ENCODE measurements at regions not wholly inside any gene's neighbourhood (a gene's known extent, or its start where the extent isn't known, plus 50 kb on each side); places are given as distances from the start of the nearest gene placed in this dataset.

DNA sequence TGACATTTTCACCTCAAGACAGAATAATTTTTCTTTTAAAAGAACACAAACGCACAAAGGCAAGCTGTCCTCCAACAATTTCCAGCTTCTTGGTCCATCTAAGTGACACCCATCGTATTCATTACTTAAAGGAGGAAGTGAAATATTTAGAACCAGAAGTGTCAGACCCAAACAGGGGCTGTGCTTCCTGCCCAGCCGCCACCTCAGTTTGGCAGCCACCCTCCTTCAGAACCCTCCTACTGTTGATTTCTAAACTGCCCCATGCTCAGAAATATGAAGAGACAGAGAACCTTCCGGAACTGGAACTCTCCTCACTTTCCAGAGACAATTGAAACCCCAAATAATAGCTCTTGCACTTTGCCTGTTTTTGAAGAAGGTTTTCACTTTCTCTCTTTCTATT, 734.8 kb upstream of the SALL3 start:
- TF ChIP-seq, protein P1, sequence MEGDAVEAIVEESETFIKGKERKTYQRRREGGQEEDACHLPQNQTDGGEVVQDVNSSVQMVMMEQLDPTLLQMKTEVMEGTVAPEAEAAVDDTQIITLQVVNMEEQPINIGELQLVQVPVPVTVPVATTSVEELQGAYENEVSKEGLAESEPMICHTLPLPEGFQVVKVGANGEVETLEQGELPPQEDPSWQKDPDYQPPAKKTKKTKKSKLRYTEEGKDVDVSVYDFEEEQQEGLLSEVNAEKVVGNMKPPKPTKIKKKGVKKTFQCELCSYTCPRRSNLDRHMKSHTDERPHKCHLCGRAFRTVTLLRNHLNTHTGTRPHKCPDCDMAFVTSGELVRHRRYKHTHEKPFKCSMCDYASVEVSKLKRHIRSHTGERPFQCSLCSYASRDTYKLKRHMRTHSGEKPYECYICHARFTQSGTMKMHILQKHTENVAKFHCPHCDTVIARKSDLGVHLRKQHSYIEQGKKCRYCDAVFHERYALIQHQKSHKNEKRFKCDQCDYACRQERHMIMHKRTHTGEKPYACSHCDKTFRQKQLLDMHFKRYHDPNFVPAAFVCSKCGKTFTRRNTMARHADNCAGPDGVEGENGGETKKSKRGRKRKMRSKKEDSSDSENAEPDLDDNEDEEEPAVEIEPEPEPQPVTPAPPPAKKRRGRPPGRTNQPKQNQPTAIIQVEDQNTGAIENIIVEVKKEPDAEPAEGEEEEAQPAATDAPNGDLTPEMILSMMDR (IDR thresholded peaks at IDR 0.05): no peak

DNA sequence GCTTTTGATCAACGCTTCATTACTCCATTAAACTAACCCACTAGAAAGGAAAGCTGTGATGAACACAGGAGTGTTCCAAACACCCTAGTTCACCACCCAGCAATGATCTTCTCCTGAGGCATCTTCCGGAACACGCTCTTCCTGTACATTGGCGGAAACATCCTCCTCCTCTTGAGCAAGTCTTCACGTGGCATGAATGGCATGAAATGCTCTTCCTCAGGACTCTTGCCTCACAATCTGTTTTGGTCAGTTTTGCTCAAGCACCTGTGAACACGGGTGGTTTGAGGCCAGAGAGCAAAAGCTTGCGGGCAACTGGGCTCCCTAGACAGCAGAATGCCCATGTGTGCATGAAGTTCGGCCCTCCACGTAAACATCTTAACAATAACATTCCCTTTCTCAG, 734.2 kb upstream of the SALL3 start:
- TF ChIP-seq, protein P1 (IDR thresholded peaks at IDR 0.05): no peak

DNA sequence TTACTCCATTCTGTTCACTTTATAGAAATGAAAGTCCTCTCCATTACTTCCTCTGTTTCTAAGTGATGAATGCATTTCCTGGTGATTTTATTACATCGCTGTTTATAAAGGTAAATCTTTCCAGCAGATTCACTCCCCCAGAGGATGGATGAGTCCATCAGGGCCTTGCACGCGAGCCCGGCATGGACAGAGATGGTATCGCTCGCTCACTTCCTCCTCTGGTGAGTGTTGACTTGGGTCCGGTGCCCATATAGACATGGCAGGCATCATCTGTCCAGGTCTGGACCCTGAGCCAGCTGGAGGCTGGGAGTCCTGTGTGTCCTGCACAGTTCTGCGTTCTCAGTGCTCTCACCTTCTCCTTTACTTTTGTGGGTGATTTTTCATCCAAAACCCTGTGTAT, 733.6 kb upstream of the SALL3 start:
- TF ChIP-seq, protein P1 (IDR thresholded peaks at IDR 0.05): no peak

DNA sequence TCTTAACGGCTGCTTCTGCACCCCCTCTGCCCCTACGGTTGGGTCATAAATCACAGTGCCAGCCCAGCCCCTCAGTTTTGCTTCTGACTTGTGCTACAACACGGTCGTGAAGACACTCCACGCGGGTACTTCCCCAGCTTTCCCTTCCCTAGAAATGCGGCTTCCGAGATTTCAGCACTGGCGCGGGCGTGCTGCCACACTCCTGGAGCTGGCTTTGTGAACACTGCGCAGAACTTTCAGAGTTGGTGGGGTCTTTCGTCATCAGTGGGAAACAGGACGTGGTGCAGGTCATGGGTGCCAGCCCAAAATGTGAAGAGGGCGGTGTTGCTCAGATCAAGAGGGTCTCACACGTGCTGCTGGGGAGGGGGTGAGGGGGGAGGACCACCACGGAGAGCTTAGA, 733.0 kb upstream of the SALL3 start:
- TF ChIP-seq, protein P1 (IDR thresholded peaks at IDR 0.05): no peak

DNA sequence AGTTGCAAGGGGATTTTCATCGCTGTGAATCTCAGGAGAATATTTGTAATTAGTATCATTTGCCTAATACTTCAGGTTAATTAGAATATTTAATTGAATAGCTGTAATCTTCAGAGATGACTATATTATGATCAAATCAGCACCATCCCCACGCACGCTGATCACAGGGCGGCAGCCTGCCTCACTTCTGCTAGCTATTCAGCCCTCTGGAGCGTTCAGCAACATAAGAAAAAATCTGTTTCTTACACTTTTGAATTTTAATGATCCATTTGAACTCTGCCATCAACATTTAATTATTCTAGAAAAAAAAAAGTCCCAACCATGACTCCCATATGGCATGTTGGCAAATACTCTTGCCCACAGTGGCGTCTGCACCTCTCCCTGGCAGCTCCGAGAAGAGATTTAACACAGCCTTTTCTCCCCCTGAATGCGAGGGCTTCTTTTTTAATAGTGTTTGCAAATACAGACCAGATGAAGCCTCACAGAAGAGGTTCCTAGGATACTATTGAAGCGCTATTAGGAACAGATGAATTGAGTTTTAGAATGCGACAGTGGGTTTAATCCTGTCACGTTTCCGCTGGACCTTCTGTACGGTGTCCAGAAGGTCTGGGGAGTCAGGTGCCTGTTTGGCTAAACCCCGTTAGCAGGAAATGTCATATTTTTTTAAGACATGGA, 731.9 kb upstream of the SALL3 start:
- TF ChIP-seq, protein P1 (IDR thresholded peaks at IDR 0.05): no peak

DNA sequence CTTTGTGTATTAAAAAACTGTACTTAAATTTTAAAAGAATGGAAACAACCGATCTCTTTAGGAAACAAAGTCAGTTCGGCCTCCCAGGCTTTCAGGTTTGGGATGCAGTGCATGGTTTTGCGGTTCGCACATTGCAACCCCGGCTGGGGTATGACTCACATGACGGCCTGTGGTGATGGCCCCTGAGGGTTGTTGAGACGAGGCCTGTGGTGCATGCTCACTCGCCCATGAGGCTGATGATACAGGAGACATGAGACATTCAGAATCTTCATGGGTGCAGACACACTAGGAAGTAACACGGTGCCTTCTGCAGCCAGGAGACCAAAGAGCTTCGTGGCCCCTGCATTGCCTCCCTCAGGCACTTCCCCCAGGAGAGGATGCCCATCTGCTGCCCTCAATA, 724.6 kb upstream of the SALL3 start:
- TF ChIP-seq, protein P1 (IDR thresholded peaks at IDR 0.05): no peak

DNA sequence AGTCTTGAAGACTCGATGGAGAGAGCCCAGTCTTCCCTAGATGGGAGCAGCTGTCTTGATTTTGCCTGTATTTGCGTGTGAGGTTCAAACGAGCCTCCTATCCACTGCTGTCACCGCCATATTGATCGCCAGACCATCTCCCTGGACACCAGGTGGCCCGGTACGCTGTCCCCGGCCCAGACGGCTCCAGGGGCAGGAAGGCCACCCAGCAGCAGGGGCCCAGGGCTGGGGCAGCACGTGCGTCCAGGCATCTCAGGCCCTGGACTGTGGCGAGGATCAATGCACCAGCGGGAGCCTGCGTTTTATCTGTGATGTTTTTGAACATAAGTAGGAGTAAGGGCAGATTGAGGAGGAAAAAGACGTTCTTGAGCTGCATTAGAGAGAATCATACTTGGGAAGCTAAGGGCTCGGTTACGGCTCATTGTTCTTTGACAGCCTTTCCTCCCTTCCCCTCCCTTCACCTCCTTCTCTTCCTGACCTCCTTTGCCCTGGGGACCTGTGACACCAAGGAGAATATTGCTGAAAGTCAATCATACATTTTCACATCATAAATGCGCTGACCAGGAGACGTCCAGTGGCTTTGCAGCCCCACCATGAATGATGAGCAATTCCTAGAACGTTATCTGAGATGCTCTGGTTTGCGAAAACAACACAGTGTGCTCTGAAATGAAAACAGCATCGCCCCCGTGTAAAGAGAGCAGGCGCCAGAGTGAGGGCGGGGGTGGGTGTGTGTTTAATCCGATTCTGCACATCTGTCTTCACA, 711.2 kb upstream of the SALL3 start:
- TF ChIP-seq, protein P1 (IDR thresholded peaks at IDR 0.05): no peak

Data from LNCAP (cell line).